Gastroesophageal sphincter (tissue), 4 donors: ENCODE measurements at regions not wholly inside any gene's neighbourhood (a gene's known extent, or its start where the extent isn't known, plus 50 kb on each side); places are given as distances from the start of the nearest gene placed in this dataset.

Experiments
- ATAC-seq: fragments of 150-250 bp; one replicate; pipeline ENCODE4 v1.9.1; 2016; ENCODE audit warnings: mild to moderate bottlenecking, moderate library complexity
- H3K27ac ChIP-seq, 4 donors: fragments of 200-600 bp; sonication (generic) in 3 of 4; 1 replicate in 3 of 4; 2 replicates in 1 of 4; pipeline ENCODE4 v1.5.1; 2016 to 2019
- H3K27me3 ChIP-seq: fragments of 200-600 bp; sonication (generic); one replicate; pipeline ENCODE4 v1.5.1; 2019
- H3K36me3 ChIP-seq, 2 donors: fragments of 200-600 bp; sonication (generic); one replicate each; pipeline ENCODE4 v1.5.1; 2019; ENCODE audit warnings: control low read depth in 1 of 2
- H3K4me1 ChIP-seq, 3 donors: fragments of 200-600 bp; sonication (generic); 1 replicate in 2 of 3; 2 replicates in 1 of 3; pipeline ENCODE4 v1.5.1; 2016 to 2019; ENCODE audit warnings: control low read depth in 2 of 3
- H3K4me3 ChIP-seq, 2 donors: fragments of 200-600 bp; sonication (generic); one replicate each; pipeline ENCODE4 v1.5.1; 2019; ENCODE audit warnings: mild to moderate bottlenecking in 1 of 2, moderate library complexity in 1 of 2
- H3K9me3 ChIP-seq, 3 donors: fragments of 200-600 bp; sonication (generic); one replicate each; pipeline ENCODE4 v1.5.1; 2017 to 2019; ENCODE audit warnings: control low read depth in 2 of 3
- CTCF ChIP-seq, 4 experiments: fragments of 200-600 bp in 2 of 4; fragments of 450-650 bp in 2 of 4; sonication (generic) in 1 of 4; IDR thresholded peaks; one replicate each; pipeline ENCODE4 v1.5.1; 2017 to 2019; ENCODE audit warnings: antibody characterized with exemption in 4 of 4, mild to moderate bottlenecking in 2 of 4, moderate library complexity in 2 of 4
- EP300 ChIP-seq: sonication (generic); formaldehyde crosslinking; IDR thresholded peaks from one replicate; pipeline ENCODE4 v1.6.1; 2017; ENCODE audit warnings: antibody characterized with exemption, mild to moderate bottlenecking
- POLR2A ChIP-seq, 2 donors: fragments of 450-650 bp; IDR thresholded peaks; one replicate each; pipeline ENCODE4 v1.6.1; 2017; ENCODE audit warnings: antibody characterized with exemption in 2 of 2, mild to moderate bottlenecking in 2 of 2, moderate library complexity in 1 of 2
- POLR2AphosphoS5 ChIP-seq: sonication (generic); formaldehyde crosslinking; IDR thresholded peaks from one replicate; pipeline ENCODE4 v1.6.1; 2017; ENCODE audit warnings: antibody characterized with exemption
- WGBS, 2 donors: methylation state at CpG; one replicate each; pipeline ENCODE4 v1.1.5; 2018; ENCODE audit warnings: low coverage in 1 of 2; 5-methylcytosine and 5-hydroxymethylcytosine counted together

GRCh38 chr1:188062456-188062855, 1233.7 kb downstream of the PLA2G4A start:
- no peak overlapping the region for H3K4me3 ChIP-seq
- TF ChIP-seq EP300 (no peak), POLR2A (IDR thresholded peaks at IDR 0.05) (no peak), CTCF (IDR thresholded peaks at IDR 0.05) (no peak), POLR2AphosphoS5 (no peak)
- H3K27ac ChIP-seq, result no peak overlapping the region
- no peaks in the 10 kb centered on the region for H3K9me3 ChIP-seq
- H3K27me3 ChIP-seq, result no peaks in the 10 kb centered on the region
- ATAC-seq, result no peak
- WGBS, 2 donors, result 77 to 100% methylated on average over 1 of the region's 1 CpG
- no peaks in the 10 kb centered on the region for H3K4me1 ChIP-seq
- no peaks in the 10 kb centered on the region for H3K36me3 ChIP-seq

- 80 to 91% methylated on average over 1 of the region's 1 CpG for WGBS, 2 donors
- H3K9me3 ChIP-seq, result peaks cover 0 to 13% (median 3%) of the 10 kb centered on the region in 3 donors
- no peaks in the 10 kb centered on the region for H3K4me1 ChIP-seq
- no peaks in the 10 kb centered on the region for H3K27me3 ChIP-seq
- no peaks in the 10 kb centered on the region for H3K36me3 ChIP-seq
- TF ChIP-seq CTCF (IDR thresholded peaks at IDR 0.05), result no peak
- no peak for TF ChIP-seq POLR2A (IDR thresholded peaks at IDR 0.05)
- TF ChIP-seq EP300, result no peak
- no peak for TF ChIP-seq POLR2AphosphoS5
- no peak for ATAC-seq
- no peak overlapping the region for H3K27ac ChIP-seq
- H3K4me3 ChIP-seq, result no peak overlapping the region
Observed at GRCh38 chr1:188065917-188066316, 1237.2 kb downstream of the PLA2G4A start.

DNA sequence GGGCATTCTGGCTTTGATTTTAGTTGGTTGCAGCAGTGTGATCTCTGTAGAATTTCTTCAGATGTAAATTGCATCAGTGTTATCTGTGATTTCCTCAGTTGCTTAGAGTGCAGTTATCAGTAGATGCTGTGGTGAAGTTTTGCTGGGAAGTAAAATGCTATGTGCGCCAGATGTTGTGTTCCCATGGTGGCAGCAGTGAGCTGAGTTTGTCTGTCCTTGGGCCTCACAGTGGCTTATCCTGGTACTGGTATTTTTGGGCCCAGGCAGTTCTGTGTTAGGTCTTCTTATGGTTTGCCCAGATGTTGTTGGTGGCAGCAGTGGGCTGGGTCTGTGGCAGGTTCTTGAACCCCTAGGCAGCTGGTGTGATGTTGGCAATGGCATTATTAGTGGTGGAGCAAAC, 1242.1 kb downstream of the PLA2G4A start:
- Histone ChIP-seq H3K4me3 (no peak overlapping the region), H3K9me3 (peaks cover 0 to 24% (median 3%) of the 10 kb centered on the region in 3 donors), H3K27ac (no peak overlapping the region), H3K4me1 (no peaks in the 10 kb centered on the region), H3K36me3 (no peaks in the 10 kb centered on the region), H3K27me3 (no peaks in the 10 kb centered on the region)
- 0 to 27% methylated on average over 1 of the region's 1 CpG for WGBS, 2 donors
- TF ChIP-seq CTCF (IDR thresholded peaks at IDR 0.05) (no peak), POLR2A (IDR thresholded peaks at IDR 0.05) (no peak), POLR2AphosphoS5 (no peak), EP300 (no peak)
- ATAC-seq, result no peak

GRCh38 chr1:188089015-188089414, 1260.3 kb downstream of the PLA2G4A start:
- Histone ChIP-seq H3K9me3 (no peaks in the 10 kb centered on the region), H3K36me3 (no peaks in the 10 kb centered on the region), H3K27ac (no peak overlapping the region), H3K4me1 (no peaks in the 10 kb centered on the region), H3K27me3 (no peaks in the 10 kb centered on the region), H3K4me3 (no peak overlapping the region)
- TF ChIP-seq CTCF (IDR thresholded peaks at IDR 0.05) (no peak), POLR2A (IDR thresholded peaks at IDR 0.05) (no peak), EP300 (no peak), POLR2AphosphoS5 (no peak)
- no peak for ATAC-seq
- 44 to 66% methylated on average over 3 of the region's 3 CpGs for WGBS, 2 donors

- Histone ChIP-seq H3K27me3 (no peaks in the 10 kb centered on the region), H3K4me1 (no peaks in the 10 kb centered on the region), H3K9me3 (no peaks in the 10 kb centered on the region), H3K27ac (no peak overlapping the region), H3K36me3 (no peaks in the 10 kb centered on the region), H3K4me3 (no peak overlapping the region)
- no peak for ATAC-seq
- TF ChIP-seq POLR2A (IDR thresholded peaks at IDR 0.05) (no peak), EP300 (no peak), CTCF (IDR thresholded peaks at IDR 0.05) (no peak), POLR2AphosphoS5 (no peak)
Observed at GRCh38 chr1:188089461-188089860, 1260.7 kb downstream of the PLA2G4A start.
